ENCODE measurements at regions not wholly inside any gene's neighbourhood (a gene's known extent, or its start where the extent isn't known, plus 50 kb on each side); places are given as distances from the start of the nearest gene placed in this dataset.

- Histone ChIP-seq H3K27me3 (ENCODE audit: low read length) (no peaks in the 10 kb centered on the region), H2AFZ (ENCODE audit: low read length) (no peak overlapping the region), H3K9me2 (replicated peaks; ENCODE audit: insufficient read depth, low read length) (no peaks in the 10 kb centered on the region), H3K27ac (ENCODE audit: low read length) (no peak overlapping the region), H3K4me3 (ENCODE audit: low read length) (no peak overlapping the region), H3K9me3 (ENCODE audit: low read length) (peaks cover 27% of the 10 kb centered on the region), H3K79me2 (ENCODE audit: low read length) (no peaks in the 10 kb centered on the region), H4K20me1 (ENCODE audit: insufficient read depth, low read depth, low read length) (no peaks in the 10 kb centered on the region), H3K36me3 (ENCODE audit: insufficient read depth, low read length) (no peaks in the 10 kb centered on the region), H3K4me1 (ENCODE audit: low read length) (no peaks in the 10 kb centered on the region), H3K9ac (ENCODE audit: low read length) (no peak overlapping the region), H3K4me2 (ENCODE audit: low read depth, low read length, poor library complexity, severe bottlenecking) (no peak overlapping the region)
- DNase-seq, result no peak
Observed at GRCh38 chr10:52517012-52517411, 202.9 kb downstream of the DKK1 start.

DNA sequence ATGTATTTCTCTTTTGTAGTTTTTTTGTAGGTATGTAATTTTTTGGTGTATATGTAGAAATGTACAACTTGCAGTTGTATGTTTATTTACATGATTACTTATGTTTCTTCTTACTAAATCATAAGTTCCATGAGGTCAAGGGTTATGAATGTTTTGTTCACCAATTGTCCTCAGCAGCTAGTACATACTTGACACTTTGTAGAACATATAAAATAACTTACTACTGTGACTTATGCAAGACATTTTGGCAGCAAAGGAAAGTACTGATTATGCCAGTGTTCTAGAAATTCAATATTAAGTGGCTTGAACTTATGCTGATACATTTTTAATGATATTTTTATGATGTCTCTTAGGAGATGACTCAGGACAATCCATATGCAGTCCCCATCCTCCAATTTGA, 209.6 kb downstream of the DKK1 start:
- Histone ChIP-seq H3K27ac (ENCODE audit: low read length) (no peak overlapping the region), H2AFZ (ENCODE audit: low read length) (no peak overlapping the region), H4K20me1 (ENCODE audit: insufficient read depth, low read depth, low read length) (no peaks in the 10 kb centered on the region), H3K9me2 (replicated peaks; ENCODE audit: insufficient read depth, low read length) (no peaks in the 10 kb centered on the region), H3K4me2 (ENCODE audit: low read depth, low read length, poor library complexity, severe bottlenecking) (no peak overlapping the region), H3K4me1 (ENCODE audit: low read length) (no peaks in the 10 kb centered on the region), H3K9ac (ENCODE audit: low read length) (no peak overlapping the region), H3K4me3 (ENCODE audit: low read length) (no peak overlapping the region), H3K27me3 (ENCODE audit: low read length) (no peaks in the 10 kb centered on the region), H3K36me3 (ENCODE audit: insufficient read depth, low read length) (no peaks in the 10 kb centered on the region), H3K79me2 (ENCODE audit: low read length) (no peaks in the 10 kb centered on the region), H3K9me3 (ENCODE audit: low read length) (peaks cover 33% of the 10 kb centered on the region; the same call in 1 of the 2 replicates)
- DNase-seq, result no peak

DNA sequence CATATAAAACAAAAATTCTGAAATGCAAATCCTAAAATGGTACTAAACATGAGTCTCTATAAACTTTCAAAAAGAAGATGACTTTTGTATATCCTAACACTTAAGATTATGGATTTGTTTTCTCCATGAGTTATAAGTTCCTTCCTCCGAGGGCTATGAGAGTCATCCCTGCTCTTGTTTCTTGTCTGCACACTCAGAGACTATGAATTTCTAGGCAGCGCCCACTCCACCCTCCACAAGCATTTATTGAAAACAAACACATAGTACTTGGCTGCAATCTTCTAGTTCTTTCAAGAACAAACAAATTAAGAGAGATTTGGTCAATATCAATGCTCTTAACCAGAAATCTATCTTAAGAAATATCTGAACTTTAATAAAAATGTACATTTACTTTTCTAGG, 211.7 kb downstream of the DKK1 start:
- no peaks in the 10 kb centered on the region for H3K9me2 ChIP-seq (replicated peaks; ENCODE audit: insufficient read depth, low read length)
- H3K9ac ChIP-seq (ENCODE audit: low read length), result no peak overlapping the region
- no peaks in the 10 kb centered on the region for H3K79me2 ChIP-seq (ENCODE audit: low read length)
- no peaks in the 10 kb centered on the region for H4K20me1 ChIP-seq (ENCODE audit: insufficient read depth, low read depth, low read length)
- no peak overlapping the region for H3K27ac ChIP-seq (ENCODE audit: low read length)
- no peak for DNase-seq
- H3K4me3 ChIP-seq (ENCODE audit: low read length), result no peak overlapping the region
- no peaks in the 10 kb centered on the region for H3K4me1 ChIP-seq (ENCODE audit: low read length)
- peaks cover 34% of the 10 kb centered on the region; the same call in 1 of the 2 replicates for H3K9me3 ChIP-seq (ENCODE audit: low read length)
- no peaks in the 10 kb centered on the region for H3K36me3 ChIP-seq (ENCODE audit: insufficient read depth, low read length)
- H3K27me3 ChIP-seq (ENCODE audit: low read length), result no peaks in the 10 kb centered on the region
- H2AFZ ChIP-seq (ENCODE audit: low read length), result no peak overlapping the region
- no peak overlapping the region for H3K4me2 ChIP-seq (ENCODE audit: low read depth, low read length, poor library complexity, severe bottlenecking)

- H3K36me3 ChIP-seq (ENCODE audit: insufficient read depth, low read length), result no peaks in the 10 kb centered on the region
- no peak for DNase-seq
- H3K4me3 ChIP-seq (ENCODE audit: low read length), result no peak overlapping the region
- no peaks in the 10 kb centered on the region for H4K20me1 ChIP-seq (ENCODE audit: insufficient read depth, low read depth, low read length)
- H3K27ac ChIP-seq (ENCODE audit: low read length), result no peak overlapping the region
- no peak overlapping the region for H2AFZ ChIP-seq (ENCODE audit: low read length)
- no peaks in the 10 kb centered on the region for H3K79me2 ChIP-seq (ENCODE audit: low read length)
- H3K9ac ChIP-seq (ENCODE audit: low read length), result no peak overlapping the region
- no peak overlapping the region for H3K4me2 ChIP-seq (ENCODE audit: low read depth, low read length, poor library complexity, severe bottlenecking)
- peaks cover 34% of the 10 kb centered on the region; the same call in 1 of the 2 replicates for H3K9me3 ChIP-seq (ENCODE audit: low read length)
- no peaks in the 10 kb centered on the region for H3K27me3 ChIP-seq (ENCODE audit: low read length)
- H3K4me1 ChIP-seq (ENCODE audit: low read length), result no peaks in the 10 kb centered on the region
- H3K9me2 ChIP-seq (replicated peaks; ENCODE audit: insufficient read depth, low read length), result no peaks in the 10 kb centered on the region
Observed at GRCh38 chr10:52526251-52526823, 212.3 kb downstream of the DKK1 start.

DNA sequence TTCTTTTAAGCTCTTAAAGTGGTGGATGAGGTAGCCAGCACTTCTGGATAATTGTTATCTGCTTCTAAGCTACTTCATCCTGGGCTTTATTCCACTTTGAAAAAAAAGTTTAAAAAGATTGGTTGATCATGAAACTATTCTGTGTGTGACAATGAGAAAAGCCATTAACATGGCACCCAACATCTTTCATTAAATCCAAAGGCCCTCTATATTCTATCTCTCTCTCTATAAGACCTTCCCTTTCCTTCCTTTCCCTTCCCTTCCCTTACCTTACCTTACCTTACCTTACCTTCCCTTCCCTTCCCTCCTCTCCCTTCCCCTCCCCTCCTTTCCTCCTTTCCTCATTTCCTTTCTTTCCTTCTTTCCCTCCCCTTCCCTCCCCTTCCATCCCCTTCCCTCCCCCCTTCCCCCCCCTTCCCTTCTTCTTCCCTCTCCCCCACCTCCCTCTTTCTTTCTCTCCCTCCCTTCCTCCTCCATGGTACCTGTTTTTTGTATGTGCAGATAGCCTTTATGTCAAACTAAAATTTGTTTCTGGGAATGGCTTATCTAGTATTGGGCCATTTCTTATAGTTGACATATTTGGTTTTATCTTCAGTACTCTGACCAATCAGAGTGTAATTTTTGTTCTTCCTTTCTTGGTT, 218.7 kb downstream of the DKK1 start:
- Histone ChIP-seq H3K27me3 (ENCODE audit: low read length) (no peaks in the 10 kb centered on the region), H3K9ac (ENCODE audit: low read length) (no peak overlapping the region), H2AFZ (ENCODE audit: low read length) (no peak overlapping the region), H3K9me2 (replicated peaks; ENCODE audit: insufficient read depth, low read length) (no peaks in the 10 kb centered on the region), H3K27ac (ENCODE audit: low read length) (no peak overlapping the region), H3K36me3 (ENCODE audit: insufficient read depth, low read length) (no peaks in the 10 kb centered on the region), H3K79me2 (ENCODE audit: low read length) (no peaks in the 10 kb centered on the region), H3K4me1 (ENCODE audit: low read length) (no peaks in the 10 kb centered on the region), H3K9me3 (ENCODE audit: low read length) (peaks cover 11% of the 10 kb centered on the region; the same call in 1 of the 2 replicates), H4K20me1 (ENCODE audit: insufficient read depth, low read depth, low read length) (no peaks in the 10 kb centered on the region), H3K4me3 (ENCODE audit: low read length) (no peak overlapping the region), H3K4me2 (ENCODE audit: low read depth, low read length, poor library complexity, severe bottlenecking) (no peak overlapping the region)
- DNase-seq, result no peak

DNA sequence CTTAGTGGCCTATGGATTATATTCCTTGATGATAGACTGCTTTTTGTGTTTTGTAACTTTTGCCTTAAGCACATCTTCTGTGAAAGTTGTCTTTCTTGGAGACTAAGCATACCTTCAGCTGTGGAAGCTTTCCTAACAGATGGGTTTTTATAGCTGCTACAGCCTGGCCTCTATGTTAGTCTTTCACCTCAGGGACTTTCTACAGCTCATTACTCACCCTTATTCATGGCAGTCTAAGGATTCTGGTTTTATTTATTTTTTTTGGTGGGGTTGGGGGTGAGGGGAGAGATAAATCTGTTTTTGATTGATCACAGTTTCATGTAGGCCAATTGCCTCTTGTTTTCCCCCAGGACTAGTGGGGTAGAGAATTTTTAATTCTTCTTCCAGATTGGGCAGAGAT, 219.9 kb downstream of the DKK1 start:
- H3K4me2 ChIP-seq (ENCODE audit: low read depth, low read length, poor library complexity, severe bottlenecking), result no peak overlapping the region
- no peak for DNase-seq
- no peaks in the 10 kb centered on the region for H3K36me3 ChIP-seq (ENCODE audit: insufficient read depth, low read length)
- H3K27me3 ChIP-seq (ENCODE audit: low read length), result no peaks in the 10 kb centered on the region
- H3K9me3 ChIP-seq (ENCODE audit: low read length), result peaks cover 6% of the 10 kb centered on the region
- H3K9ac ChIP-seq (ENCODE audit: low read length), result no peak overlapping the region
- no peaks in the 10 kb centered on the region for H3K79me2 ChIP-seq (ENCODE audit: low read length)
- H4K20me1 ChIP-seq (ENCODE audit: insufficient read depth, low read depth, low read length), result no peaks in the 10 kb centered on the region
- H3K9me2 ChIP-seq (replicated peaks; ENCODE audit: insufficient read depth, low read length), result no peaks in the 10 kb centered on the region
- no peaks in the 10 kb centered on the region for H3K4me1 ChIP-seq (ENCODE audit: low read length)
- H3K27ac ChIP-seq (ENCODE audit: low read length), result no peak overlapping the region
- H2AFZ ChIP-seq (ENCODE audit: low read length), result no peak overlapping the region
- H3K4me3 ChIP-seq (ENCODE audit: low read length), result no peak overlapping the region

DNA sequence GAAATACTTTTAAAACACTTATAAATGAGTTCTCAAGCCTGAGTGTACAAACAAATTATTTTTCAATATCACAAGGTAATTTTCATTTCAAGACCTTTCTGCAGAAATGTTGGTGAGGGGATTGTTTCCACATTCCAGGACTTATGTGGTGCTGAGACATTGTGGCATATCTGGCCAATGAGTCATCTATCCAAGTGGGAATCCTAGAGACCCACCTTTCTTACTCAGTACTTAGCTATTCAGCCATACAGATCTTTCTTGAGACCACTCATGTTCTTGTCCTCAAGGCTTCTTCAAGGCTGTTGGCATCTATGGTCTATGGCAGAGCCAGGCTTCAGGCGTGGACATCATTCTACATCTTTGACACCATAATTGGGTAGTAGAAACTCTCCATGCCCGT, 225.4 kb downstream of the DKK1 start:
- no peaks in the 10 kb centered on the region for H4K20me1 ChIP-seq (ENCODE audit: insufficient read depth, low read depth, low read length)
- H3K9me2 ChIP-seq (replicated peaks; ENCODE audit: insufficient read depth, low read length), result no peaks in the 10 kb centered on the region
- no peak for DNase-seq
- no peaks in the 10 kb centered on the region for H3K4me1 ChIP-seq (ENCODE audit: low read length)
- no peaks in the 10 kb centered on the region for H3K36me3 ChIP-seq (ENCODE audit: insufficient read depth, low read length)
- H3K9me3 ChIP-seq (ENCODE audit: low read length), result peaks cover 27% of the 10 kb centered on the region
- H2AFZ ChIP-seq (ENCODE audit: low read length), result no peak overlapping the region
- no peak overlapping the region for H3K27ac ChIP-seq (ENCODE audit: low read length)
- no peak overlapping the region for H3K9ac ChIP-seq (ENCODE audit: low read length)
- H3K4me3 ChIP-seq (ENCODE audit: low read length), result no peak overlapping the region
- no peaks in the 10 kb centered on the region for H3K79me2 ChIP-seq (ENCODE audit: low read length)
- H3K4me2 ChIP-seq (ENCODE audit: low read depth, low read length, poor library complexity, severe bottlenecking), result no peak overlapping the region
- no peaks in the 10 kb centered on the region for H3K27me3 ChIP-seq (ENCODE audit: low read length)

GRCh38 chr10:52540479-52540984, 226.5 kb downstream of the DKK1 start:
- Histone ChIP-seq H3K4me1 (ENCODE audit: low read length) (no peaks in the 10 kb centered on the region), H4K20me1 (ENCODE audit: insufficient read depth, low read depth, low read length) (no peaks in the 10 kb centered on the region), H3K36me3 (ENCODE audit: insufficient read depth, low read length) (no peaks in the 10 kb centered on the region), H3K4me3 (ENCODE audit: low read length) (no peak overlapping the region), H3K4me2 (ENCODE audit: low read depth, low read length, poor library complexity, severe bottlenecking) (no peak overlapping the region), H3K9ac (ENCODE audit: low read length) (no peak overlapping the region), H3K79me2 (ENCODE audit: low read length) (no peaks in the 10 kb centered on the region), H3K27ac (ENCODE audit: low read length) (no peak overlapping the region), H3K9me2 (replicated peaks; ENCODE audit: insufficient read depth, low read length) (no peaks in the 10 kb centered on the region), H2AFZ (ENCODE audit: low read length) (no peak overlapping the region), H3K27me3 (ENCODE audit: low read length) (no peaks in the 10 kb centered on the region), H3K9me3 (ENCODE audit: low read length) (peaks cover 28% of the 10 kb centered on the region)
- no peak for DNase-seq
